IMR-90 (cell line): ENCODE measurements at regions not wholly inside any gene's neighbourhood (a gene's known extent, or its start where the extent isn't known, plus 50 kb on each side); places are given as distances from the start of the nearest gene placed in this dataset.

Experiments
- ATAC-seq: fragments of 200-7000 bp; cut with Tn5 transposase; 2 replicates; pipeline ENCODE4 v1.9.1; 2020; ENCODE audit warnings: low read depth, mild to moderate bottlenecking, moderate library complexity
- BruUV-seq: library from RNA; stranded (reverse); fragments of 400-500 nt; replicated peaks from 2 replicates; lab custom pipeline; 2021; lab: Mats Ljungman, UMichigan
- CTCF ChIA-PET: fragments of 300-600 bp; formaldehyde crosslinking; extraction: SDS; loops from one replicate; lab custom pipeline; 2021; ENCODE audit warnings: antibody characterized with exemption; lab: Yijun Ruan, JAX
- POLR2A ChIA-PET: fragments of 300-600 bp; sonication (Branson Sonifier 250); formaldehyde crosslinking; loops from one replicate; lab custom pipeline; 2022; ENCODE audit warnings: antibody characterized with exemption; ENCODE audit not compliant: unreplicated experiment; lab: Charles Lee
- DNase-seq: peaks from one replicate; pipeline ENCODE4 v3.0.0; 2013
- H2AFZ ChIP-seq: replicated peaks from 2 replicates; pipeline ENCODE3; 2013; ENCODE audit warnings: low read length, mild to moderate bottlenecking; ENCODE audit not compliant: poor library complexity
- H2AK5ac ChIP-seq: 2 replicates; pipeline ENCODE4 v1.6.1; 2013; ENCODE audit warnings: low read depth, low read length, inconsistent platforms
- H2AK9ac ChIP-seq: replicated peaks from 2 replicates; pipeline ENCODE3; 2013; ENCODE audit warnings: mild to moderate bottlenecking, low read depth, low read length, moderate library complexity; ENCODE audit not compliant: poor library complexity
- H2BK120ac ChIP-seq: 2 replicates; pipeline ENCODE4 v1.6.1; 2013; ENCODE audit warnings: low read depth, low read length, inconsistent platforms
- H2BK15ac ChIP-seq: 3 replicates; pipeline ENCODE4 v1.6.1; 2013; ENCODE audit warnings: low read depth, low read length, inconsistent platforms
- H2BK20ac ChIP-seq: 2 replicates; pipeline ENCODE4 v1.6.1; 2013; ENCODE audit warnings: low read depth, mild to moderate bottlenecking, inconsistent platforms, low read length, moderate library complexity
- H2BK5ac ChIP-seq: 2 replicates; pipeline ENCODE4 v1.6.1; 2013; ENCODE audit warnings: mild to moderate bottlenecking, low read depth, low read length, inconsistent platforms; ENCODE audit not compliant: poor library complexity, severe bottlenecking
- H3K14ac ChIP-seq: replicated peaks from 2 replicates; pipeline ENCODE4 v1.6.1; 2013; ENCODE audit warnings: low read depth, low read length, inconsistent platforms
- H3K18ac ChIP-seq: 2 replicates; pipeline ENCODE4 v1.6.1; 2013; ENCODE audit warnings: low read depth, low read length, control low read depth
- H3K23ac ChIP-seq: 2 replicates; pipeline ENCODE4 v1.6.1; 2013; ENCODE audit warnings: low read depth, low read length, inconsistent platforms
- H3K27ac ChIP-seq: 2 replicates; pipeline ENCODE4 v1.5.1; 2013; ENCODE audit warnings: mild to moderate bottlenecking, control low read depth, low read length; ENCODE audit not compliant: insufficient read depth
- H3K27me3 ChIP-seq: 2 replicates; pipeline ENCODE4 v1.6.1; 2013; ENCODE audit warnings: low read length; ENCODE audit not compliant: control insufficient read depth, insufficient read depth
- H3K36me3 ChIP-seq: 2 replicates; pipeline ENCODE4 v1.6.1; 2013; ENCODE audit warnings: low read length, mixed read lengths; ENCODE audit not compliant: control insufficient read depth, insufficient read depth
- H3K4ac ChIP-seq: 2 replicates; pipeline ENCODE4 v1.6.1; 2013; ENCODE audit warnings: low read depth, low read length, inconsistent platforms
- H3K4me1 ChIP-seq: 2 replicates; pipeline ENCODE4 v1.6.1; 2013; ENCODE audit warnings: low read length, mixed read lengths; ENCODE audit not compliant: control insufficient read depth, insufficient read depth
- H3K4me2 ChIP-seq: 2 replicates; pipeline ENCODE4 v1.6.1; 2013; ENCODE audit warnings: low read depth, mild to moderate bottlenecking, control low read depth, low read length, moderate library complexity
- H3K4me3 ChIP-seq: 2 replicates; pipeline ENCODE4 v1.5.1; 2013; ENCODE audit warnings: low read depth, mild to moderate bottlenecking, control low read depth, low read length, moderate library complexity; ENCODE audit not compliant: insufficient read depth
- H3K56ac ChIP-seq: 2 replicates; pipeline ENCODE4 v1.6.1; 2013; ENCODE audit warnings: low read length, inconsistent platforms; ENCODE audit not compliant: insufficient read depth; ENCODE audit errors: extremely low read depth
- H3K79me1 ChIP-seq, 2 experiments: 2 replicates each; pipeline ENCODE4 v1.6.1; 2013; ENCODE audit warnings: low read length in 2 of 2, inconsistent platforms in 1 of 2, low read depth in 1 of 2
- H3K9ac ChIP-seq: 2 replicates; pipeline ENCODE4 v1.6.1; 2013; ENCODE audit warnings: low read depth, low read length, control low read depth
- H3K9me1 ChIP-seq: 2 replicates; pipeline ENCODE4 v1.6.1; 2013; ENCODE audit warnings: low read length, inconsistent platforms; ENCODE audit not compliant: insufficient read depth
- H3K9me3 ChIP-seq: 2 replicates; pipeline ENCODE4 v1.6.1; 2013; ENCODE audit warnings: low read length; ENCODE audit not compliant: control insufficient read depth, insufficient read depth
- H4K20me1 ChIP-seq: 2 replicates; pipeline ENCODE4 v1.6.1; 2013; ENCODE audit warnings: low read length, inconsistent platforms; ENCODE audit not compliant: insufficient read depth
- H4K5ac ChIP-seq: 2 replicates; pipeline ENCODE4 v1.6.1; 2013; ENCODE audit warnings: mild to moderate bottlenecking, low read depth, low read length, control low read depth
- H4K8ac ChIP-seq, 2 experiments: 2 replicates each; pipeline ENCODE4 v1.6.1; 2013; ENCODE audit warnings: low read depth in 2 of 2, low read length in 2 of 2, control low read depth in 1 of 2, inconsistent platforms in 1 of 2
- H4K91ac ChIP-seq: 2 replicates; pipeline ENCODE4 v1.6.1; 2013; ENCODE audit warnings: low read depth, low read length, inconsistent platforms; ENCODE audit not compliant: insufficient read depth
- BHLHE40 ChIP-seq: fragments of 150-350 bp; IDR thresholded peaks from 2 replicates; pipeline ENCODE4 v1.6.1; 2016; ENCODE audit warnings: mild to moderate bottlenecking, low read depth, low read length
- CEBPB ChIP-seq: IDR thresholded peaks from 2 replicates; pipeline ENCODE4 v1.6.1; 2012; ENCODE audit warnings: low read depth, low read length, improper control_type of control experiment
- CHD1 ChIP-seq: IDR thresholded peaks from 2 replicates; pipeline ENCODE4 v1.6.1; 2012; ENCODE audit warnings: low read depth, low read length, improper control_type of control experiment
- CTCF ChIP-seq: conservative IDR thresholded peaks from 2 replicates; pipeline ENCODE4 v1.5.1; 2012; ENCODE audit warnings: mild to moderate bottlenecking, low read depth, low read length, improper control_type of control experiment
- POLR2A ChIP-seq: IDR thresholded peaks from 2 replicates; pipeline ENCODE4 v1.6.1; 2012; ENCODE audit warnings: mild to moderate bottlenecking, low read depth, low read length
- RAD21 ChIP-seq: IDR thresholded peaks from 2 replicates; pipeline ENCODE4 v1.6.1; 2012; ENCODE audit warnings: low read length, improper control_type of control experiment
- RFX5 ChIP-seq: IDR thresholded peaks from 2 replicates; pipeline ENCODE4 v1.8.0; 2012; ENCODE audit warnings: low read depth, mild to moderate bottlenecking, low read length, moderate library complexity
- USF2 ChIP-seq: fragments of 150-350 bp; IDR thresholded peaks from 2 replicates; pipeline ENCODE4 v1.6.1; 2017; ENCODE audit warnings: mild to moderate bottlenecking, antibody characterized with exemption, low read length, low read depth
- WGBS, 2 experiments: methylation state at CpG; one replicate each; pipeline versions ENCODE4 v1.1.5 to v1.1.7; 2013; ENCODE audit warnings: missing lambda C conversion rate in 2 of 2; ENCODE audit not compliant: insufficient read length in 1 of 2; ENCODE audit errors: extremely low coverage in 2 of 2; 5-methylcytosine and 5-hydroxymethylcytosine counted together
- dilution Hi-C: fragments of 300-500 bp; cut with HindIII; formaldehyde crosslinking; loops from one replicate; pipeline ENCODE4 v1.14.3; 2018; ENCODE audit warnings: low sequenced_read_pairs; ENCODE audit not compliant: unreplicated experiment
- in situ Hi-C: fragments of 300-500 bp; cut with MboI; formaldehyde crosslinking; loops from 3 replicates; pipeline ENCODE4 v1.14.3; 2019; ENCODE audit warnings: low sequenced_read_pairs, inconsistent platforms, mixed read lengths
- intact Hi-C: fragments of 100-400 bp; cut with micrococcal nuclease; formaldehyde crosslinking; loops from 2 replicates; pipeline ENCODE4 v1.10.0; 2022

GRCh38 chrX:122906726-122907125, 277.4 kb upstream of the GRIA3 start:
- DNase-seq (no peak), ATAC-seq (no peak)
- H3K4me1 ChIP-seq, result no peaks in the 10 kb centered on the region
- no peak overlapping the region for H2BK120ac ChIP-seq
- no peak overlapping the region for H3K56ac ChIP-seq
- no peak overlapping the region for H4K8ac ChIP-seq
- no peak overlapping the region for H3K4me2 ChIP-seq
- CTCF ChIA-PET, result no interaction called here
- WGBS, 2 experiments, result 79% methylated on average over 3 of the region's 7 CpGs; no CpG with 5 or more reads in 1 of the 2 experiments
- no peak overlapping the region for H2BK15ac ChIP-seq
- H4K20me1 ChIP-seq, result no peaks in the 10 kb centered on the region
- no peak for TF ChIP-seq CHD1
- TF ChIP-seq BHLHE40, result no peak
- TF ChIP-seq CTCF, result no peak
- no peak for TF ChIP-seq RAD21
- TF ChIP-seq CEBPB, result no peak
- no peak for TF ChIP-seq RFX5
- no peak for TF ChIP-seq POLR2A
- no peak for TF ChIP-seq USF2
- no peak overlapping the region for H2BK20ac ChIP-seq
- no peak overlapping the region for H3K18ac ChIP-seq
- no peak overlapping the region for H2AK9ac ChIP-seq
- H2AK5ac ChIP-seq, result no peak overlapping the region
- in situ Hi-C loops (no loop called here), dilution Hi-C loops (no loop called here), intact Hi-C loops (no loop called here)
- no peak overlapping the region for H3K14ac ChIP-seq
- no peak overlapping the region for H3K23ac ChIP-seq
- no peak overlapping the region for H4K91ac ChIP-seq
- BruUV-seq, result no TSS peak
- no peak overlapping the region for H4K5ac ChIP-seq
- POLR2A ChIA-PET, result no interaction called here
- H3K36me3 ChIP-seq, result no peaks in the 10 kb centered on the region
- no peaks in the 10 kb centered on the region for H3K9me1 ChIP-seq
- H3K9me3 ChIP-seq, result peaks cover 8% of the 10 kb centered on the region; the same call in 1 of the 2 replicates
- H3K27ac ChIP-seq, result no peak overlapping the region
- no peaks in the 10 kb centered on the region for H3K27me3 ChIP-seq
- no peak overlapping the region for H3K9ac ChIP-seq
- H2BK5ac ChIP-seq, result no peak overlapping the region
- no peak overlapping the region for H3K4me3 ChIP-seq
- H2AFZ ChIP-seq, result no peak overlapping the region
- no peaks in the 10 kb centered on the region for H3K79me1 ChIP-seq
- no peak overlapping the region for H3K4ac ChIP-seq
